ENCODE measurements at regions not wholly inside any gene's neighbourhood (a gene's known extent, or its start where the extent isn't known, plus 50 kb on each side); places are given as distances from the start of the nearest gene placed in this dataset.

- no peaks in the 10 kb centered on the region for H3K9me3 ChIP-seq (ENCODE audit: low read length)
- no peak overlapping the region for H3K27ac ChIP-seq (ENCODE audit: low read depth, low read length, poor library complexity, severe bottlenecking)
- ChIA-PET POLR2A (no interaction called here), CTCF (ENCODE audit: unreplicated experiment) (no interaction called here)
- no peaks in the 10 kb centered on the region for H3K4me1 ChIP-seq (ENCODE audit: insufficient read depth, low read length, poor library complexity, severe bottlenecking)
- no peak overlapping the region for H2AFZ ChIP-seq (ENCODE audit: low read length)
- no peaks in the 10 kb centered on the region for H3K79me2 ChIP-seq (ENCODE audit: insufficient read depth, low read depth, low read length)
- no peak overlapping the region for H3K4me2 ChIP-seq (ENCODE audit: low read length)
- no peaks in the 10 kb centered on the region for H4K20me1 ChIP-seq (ENCODE audit: insufficient read depth, low read length)
- BruUV-seq (replicated peaks), result no TSS peak
- H3K4me3 ChIP-seq (ENCODE audit: low read depth, low read length, poor library complexity, severe bottlenecking), result no peak overlapping the region
- no peaks in the 10 kb centered on the region for H3K9me2 ChIP-seq (ENCODE audit: insufficient read depth, low read length)
- TF ChIP-seq CTCF (conservative IDR thresholded peaks at IDR 0.05; ENCODE audit: low read length), result no peak
- DNase-seq (ENCODE audit: low spot score), result no peak
- intact Hi-C loops (cut with micrococcal nuclease; ENCODE audit: unreplicated experiment), result no loop called here
- H3K36me3 ChIP-seq (ENCODE audit: insufficient read depth, low read length), result no peaks in the 10 kb centered on the region
Measured at GRCh38 chr20:4457566-4458543, 208.8 kb upstream of the ADRA1D start.

GRCh38 chr20:4455996-4456395, 206.9 kb upstream of the ADRA1D start:
- H3K4me2 ChIP-seq (ENCODE audit: low read length), result no peak overlapping the region
- BruUV-seq (replicated peaks), result no TSS peak
- H3K79me2 ChIP-seq (ENCODE audit: insufficient read depth, low read depth, low read length), result no peaks in the 10 kb centered on the region
- no peaks in the 10 kb centered on the region for H4K20me1 ChIP-seq (ENCODE audit: insufficient read depth, low read length)
- H3K4me3 ChIP-seq (ENCODE audit: low read depth, low read length, poor library complexity, severe bottlenecking), result no peak overlapping the region
- POLR2A ChIA-PET, result no interaction called here
- no peak overlapping the region for H3K27ac ChIP-seq (ENCODE audit: low read depth, low read length, poor library complexity, severe bottlenecking)
- H3K9me3 ChIP-seq (ENCODE audit: low read length), result no peaks in the 10 kb centered on the region
- H2AFZ ChIP-seq (ENCODE audit: low read length), result no peak overlapping the region
- CTCF ChIA-PET (ENCODE audit: unreplicated experiment), result no interaction called here
- intact Hi-C loops (cut with micrococcal nuclease; ENCODE audit: unreplicated experiment), result no loop called here
- TF ChIP-seq CTCF (conservative IDR thresholded peaks at IDR 0.05; ENCODE audit: low read length) (no peak), EZH2phosphoT487 (IDR thresholded peaks at IDR 0.05; ENCODE audit: borderline replicate concordance, low read depth, low read length) (no peak)
- H3K9me2 ChIP-seq (ENCODE audit: insufficient read depth, low read length), result no peaks in the 10 kb centered on the region
- no peaks in the 10 kb centered on the region for H3K36me3 ChIP-seq (ENCODE audit: insufficient read depth, low read length)
- H3K4me1 ChIP-seq (ENCODE audit: insufficient read depth, low read length, poor library complexity, severe bottlenecking), result no peaks in the 10 kb centered on the region
- DNase-seq (ENCODE audit: low spot score), result no peak

- Histone ChIP-seq H3K27ac (ENCODE audit: low read depth, low read length, poor library complexity, severe bottlenecking) (no peak overlapping the region), H3K79me2 (ENCODE audit: insufficient read depth, low read depth, low read length) (no peaks in the 10 kb centered on the region), H3K4me3 (ENCODE audit: low read depth, low read length, poor library complexity, severe bottlenecking) (no peak overlapping the region), H4K20me1 (ENCODE audit: insufficient read depth, low read length) (no peaks in the 10 kb centered on the region), H3K4me2 (ENCODE audit: low read length) (no peak overlapping the region), H3K9me2 (ENCODE audit: insufficient read depth, low read length) (no peaks in the 10 kb centered on the region), H3K9me3 (ENCODE audit: low read length) (no peaks in the 10 kb centered on the region), H2AFZ (ENCODE audit: low read length) (no peak overlapping the region), H3K36me3 (ENCODE audit: insufficient read depth, low read length) (no peaks in the 10 kb centered on the region), H3K4me1 (ENCODE audit: insufficient read depth, low read length, poor library complexity, severe bottlenecking) (no peaks in the 10 kb centered on the region)
- CTCF ChIA-PET (ENCODE audit: unreplicated experiment), result no interaction called here
- intact Hi-C loops (cut with micrococcal nuclease; ENCODE audit: unreplicated experiment), result no loop called here
- POLR2A ChIA-PET, result no interaction called here
- BruUV-seq (replicated peaks), result no TSS peak
- TF ChIP-seq CTCF (conservative IDR thresholded peaks at IDR 0.05; ENCODE audit: low read length), result no peak
- no peak for TF ChIP-seq EZH2phosphoT487 (IDR thresholded peaks at IDR 0.05; ENCODE audit: borderline replicate concordance, low read depth, low read length)
- no peak for DNase-seq (ENCODE audit: low spot score)
Measured at GRCh38 chr20:4455301-4455701, 206.2 kb upstream of the ADRA1D start.
